ENCODE measurements at regions not wholly inside any gene's neighbourhood (a gene's known extent, or its start where the extent isn't known, plus 50 kb on each side); places are given as distances from the start of the nearest gene placed in this dataset.
"Not testable (repeated sequence)": the region's sequence is repeated elsewhere in the genome, so short reads cannot be mapped to it uniquely, and the experiment has no call there.

- Histone ChIP-seq H3K27ac (replicated peaks) (no peak overlapping the region), H3K9me3 (replicated peaks) (peaks cover 13% of the 10 kb centered on the region), H3K4me1 (no peaks in the 10 kb centered on the region), H3K4me3 (no peak overlapping the region), H3K36me3 (no peaks in the 10 kb centered on the region), H3K27me3 (ENCODE audit: low read depth) (no peaks in the 10 kb centered on the region)
- DNase-seq: no peak
- TF ChIP-seq CTCF (IDR thresholded peaks at IDR 0.05; ENCODE audit: borderline replicate concordance): no peak
- intact Hi-C loops (cut with micrococcal nuclease): no loop called here
Measured at GRCh38 chr15:95027981-95028380, 796.6 kb downstream of the MCTP2 start.

GRCh38 chr15:95032156-95032555 is 800.8 kb downstream of the MCTP2 start:
- TF ChIP-seq CTCF (IDR thresholded peaks at IDR 0.05; ENCODE audit: borderline replicate concordance): no peak
- Histone ChIP-seq H3K27ac (replicated peaks) (no peak overlapping the region), H3K9me3 (replicated peaks) (peaks cover 15% of the 10 kb centered on the region), H3K27me3 (ENCODE audit: low read depth) (no peaks in the 10 kb centered on the region), H3K4me1 (no peaks in the 10 kb centered on the region), H3K4me3 (no peak overlapping the region), H3K36me3 (no peaks in the 10 kb centered on the region)
- DNase-seq: no peak
- intact Hi-C loops (cut with micrococcal nuclease): no loop called here

GRCh38 chr15:95035106-95035505 is 803.7 kb downstream of the MCTP2 start:
- H3K36me3 ChIP-seq: no peaks in the 10 kb centered on the region
- TF ChIP-seq CTCF (IDR thresholded peaks at IDR 0.05; ENCODE audit: borderline replicate concordance): no peak
- intact Hi-C loops (cut with micrococcal nuclease): no loop called here
- no peaks in the 10 kb centered on the region for H3K4me1 ChIP-seq
- H3K4me3 ChIP-seq: no peak overlapping the region
- peaks cover 27% of the 10 kb centered on the region for H3K9me3 ChIP-seq (replicated peaks)
- DNase-seq: no peak
- H3K27ac ChIP-seq (replicated peaks): no peak overlapping the region
- no peaks in the 10 kb centered on the region for H3K27me3 ChIP-seq (ENCODE audit: low read depth)

GRCh38 chr15:95041297-95041696 is 809.9 kb downstream of the MCTP2 start:
- Histone ChIP-seq H3K4me1 (no peaks in the 10 kb centered on the region), H3K27ac (replicated peaks) (no peak overlapping the region), H3K27me3 (ENCODE audit: low read depth) (no peaks in the 10 kb centered on the region), H3K4me3 (no peak overlapping the region), H3K9me3 (replicated peaks) (peaks cover 14% of the 10 kb centered on the region), H3K36me3 (no peaks in the 10 kb centered on the region)
- DNase-seq: no peak
- intact Hi-C loops (cut with micrococcal nuclease): no loop called here
- no peak for TF ChIP-seq CTCF (IDR thresholded peaks at IDR 0.05; ENCODE audit: borderline replicate concordance)

GRCh38 chr15:95043236-95043932 is 812.0 kb downstream of the MCTP2 start:
- intact Hi-C loops (cut with micrococcal nuclease): not testable (repeated sequence)

GRCh38 chr15:95043933-95044313 is 812.6 kb downstream of the MCTP2 start:
- no peak for DNase-seq
- H3K4me1 ChIP-seq: no peaks in the 10 kb centered on the region
- no peak overlapping the region for H3K27ac ChIP-seq (replicated peaks)
- H3K27me3 ChIP-seq (ENCODE audit: low read depth): no peaks in the 10 kb centered on the region
- H3K4me3 ChIP-seq: no peak overlapping the region
- no peak for TF ChIP-seq CTCF (IDR thresholded peaks at IDR 0.05; ENCODE audit: borderline replicate concordance)
- peaks cover 18% of the 10 kb centered on the region for H3K9me3 ChIP-seq (replicated peaks)
- intact Hi-C loops (cut with micrococcal nuclease): no loop called here
- H3K36me3 ChIP-seq: no peaks in the 10 kb centered on the region

More at GRCh38 chr15:95043236-95043932, 812.0 kb downstream of the MCTP2 start:
- H3K4me3 ChIP-seq; H3K36me3 ChIP-seq; H3K27ac ChIP-seq (replicated peaks); DNase-seq; H3K4me1 ChIP-seq; H3K27me3 ChIP-seq (ENCODE audit: low read depth): not testable (repeated sequence)
- peaks cover 12% of the 10 kb centered on the region for H3K9me3 ChIP-seq (replicated peaks)

Measured in left ventricle myocardium inferior (tissue), 1 donor.